Right lobe of liver (tissue), 4 donors: ENCODE measurements at regions not wholly inside any gene's neighbourhood (a gene's known extent, or its start where the extent isn't known, plus 50 kb on each side); places are given as distances from the start of the nearest gene placed in this dataset.

Source experiments
- CTCF ChIP-seq, 4 donors: fragments of 200-600 bp in 3 of 4; fragments of 450-650 bp in 1 of 4; IDR thresholded peaks; one replicate each; pipeline versions ENCODE4 v1.5.1 to v1.8.0; 2016 to 2022; ENCODE audit warnings: antibody characterized with exemption in 4 of 4, mild to moderate bottlenecking in 2 of 4
- POLR2A ChIP-seq: fragments of 450-650 bp; IDR thresholded peaks from one replicate; pipeline ENCODE4 v1.6.1; 2017; ENCODE audit warnings: antibody characterized with exemption, mild to moderate bottlenecking
- donor health status: DM: no; HTN: no; CAD: no.
- donor health status: DM: no; HTN: no; CAD: no.
- donor health status: DM: no; HTN: yes; CAD: no.

GRCh38 chr1:14362331-14362730 is 236.2 kb upstream of the KAZN start:
- no peak for TF ChIP-seq CTCF (IDR thresholded peaks at IDR 0.05)
- TF ChIP-seq POLR2A, result no peak
